Mesenchymal stem cell (in vitro differentiated cells and primary cell): ENCODE measurements at regions not wholly inside any gene's neighbourhood (a gene's known extent, or its start where the extent isn't known, plus 50 kb on each side); places are given as distances from the start of the nearest gene placed in this dataset.
A peak's percentile ranks its signal among the peaks of the same experiment; 100 is the strongest.

Experiments used
- DNase-seq: peaks from one replicate; pipeline ENCODE4 v3.0.0-alpha.2; 2013
- H2AFZ ChIP-seq: one replicate; pipeline ENCODE4 v1.6.1; 2013; ENCODE audit warnings: low read depth, mild to moderate bottlenecking, control low read depth, inconsistent platforms, low read length, moderate library complexity
- H2AK5ac ChIP-seq: 2 replicates; pipeline ENCODE4 v1.6.1; 2013; ENCODE audit warnings: low read length, moderate library complexity, mild to moderate bottlenecking, inconsistent platforms; ENCODE audit not compliant: severe bottlenecking
- H2BK120ac ChIP-seq: one replicate; pipeline ENCODE4 v1.6.1; 2013; ENCODE audit warnings: low read depth, mild to moderate bottlenecking, inconsistent platforms, low read length, moderate library complexity
- H2BK12ac ChIP-seq, 2 experiments: one replicate each; pipeline ENCODE4 v1.6.1; 2013; ENCODE audit warnings: inconsistent platforms in 2 of 2, low read length in 2 of 2, mild to moderate bottlenecking in 2 of 2, moderate library complexity in 2 of 2, control low read depth in 1 of 2
- H2BK15ac ChIP-seq: one replicate; pipeline ENCODE4 v1.6.1; 2013; ENCODE audit warnings: mild to moderate bottlenecking, low read depth, inconsistent platforms; ENCODE audit not compliant: poor library complexity, severe bottlenecking
- H2BK5ac ChIP-seq: 2 replicates; pipeline ENCODE4 v1.6.1; 2013; ENCODE audit warnings: low read depth, mild to moderate bottlenecking, low read length, control low read depth, inconsistent platforms; ENCODE audit not compliant: poor library complexity, severe bottlenecking
- H3K14ac ChIP-seq, 2 experiments: one replicate each; pipeline ENCODE4 v1.6.1; 2013; ENCODE audit warnings: inconsistent platforms in 2 of 2, low read length in 2 of 2, control low read depth in 1 of 2, mild to moderate bottlenecking in 1 of 2, moderate library complexity in 1 of 2
- H3K18ac ChIP-seq, 2 experiments: one replicate each; pipeline ENCODE4 v1.6.1; 2013; ENCODE audit warnings: inconsistent platforms in 2 of 2, low read length in 2 of 2, control low read depth in 1 of 2, low read depth in 1 of 2, mild to moderate bottlenecking in 1 of 2
- H3K23ac ChIP-seq, 2 experiments: one replicate each; pipeline ENCODE4 v1.6.1; 2013; ENCODE audit warnings: inconsistent platforms in 2 of 2, low read length in 2 of 2, mild to moderate bottlenecking in 2 of 2, moderate library complexity in 2 of 2, control low read depth in 1 of 2
- H3K27ac ChIP-seq: 2 replicates; pipeline ENCODE4 v1.5.1; 2013; ENCODE audit warnings: mild to moderate bottlenecking, moderate library complexity, low read length, control low read depth, inconsistent platforms; ENCODE audit not compliant: poor library complexity, severe bottlenecking
- H3K27me3 ChIP-seq, 2 experiments: 2 replicates each; pipeline versions ENCODE4 v1.6.1 to v1.7.0; 2013; ENCODE audit warnings: low read length in 2 of 2, mild to moderate bottlenecking in 2 of 2, moderate library complexity in 2 of 2, control low read depth in 1 of 2, inconsistent platforms in 1 of 2; ENCODE audit not compliant: control insufficient read depth in 1 of 2, insufficient read depth in 1 of 2
- H3K36me3 ChIP-seq, 2 experiments: 2 replicates each; pipeline versions ENCODE4 v1.6.1 to v1.7.0; 2013; ENCODE audit warnings: low read length in 2 of 2, control low read depth in 1 of 2, inconsistent platforms in 1 of 2, low read depth in 1 of 2, mild to moderate bottlenecking in 1 of 2; ENCODE audit not compliant: insufficient read depth in 2 of 2, control insufficient read depth in 1 of 2
- H3K4ac ChIP-seq, 2 experiments: one replicate each; pipeline ENCODE4 v1.6.1; 2013; ENCODE audit warnings: inconsistent platforms in 2 of 2, low read length in 2 of 2, mild to moderate bottlenecking in 2 of 2, moderate library complexity in 2 of 2, control low read depth in 1 of 2, low read depth in 1 of 2
- H3K4me1 ChIP-seq: 2 replicates; pipeline ENCODE4 v1.6.1; 2013; ENCODE audit warnings: low read depth, low read length, control low read depth; ENCODE audit not compliant: control insufficient read depth, insufficient read depth
- H3K4me2 ChIP-seq: 2 replicates; pipeline ENCODE4 v1.6.1; 2013; ENCODE audit warnings: low read length, mild to moderate bottlenecking, inconsistent platforms; ENCODE audit not compliant: poor library complexity, severe bottlenecking
- H3K4me3 ChIP-seq, 2 experiments: 2 replicates each; pipeline versions ENCODE4 v1.5.1 to v1.7.0; 2013; ENCODE audit warnings: low read length in 2 of 2, mild to moderate bottlenecking in 2 of 2, control low read depth in 1 of 2, low read depth in 1 of 2; ENCODE audit not compliant: insufficient read depth in 1 of 2
- H3K79me1 ChIP-seq: replicated peaks from 2 replicates; pipeline ENCODE4 v1.6.1; 2013; ENCODE audit warnings: mild to moderate bottlenecking, control low read depth, low read length, inconsistent platforms; ENCODE audit not compliant: poor library complexity, severe bottlenecking
- H3K9ac ChIP-seq: 2 replicates; pipeline ENCODE4 v1.7.0; 2013; ENCODE audit warnings: mild to moderate bottlenecking, low read length, moderate library complexity
- H3K9me3 ChIP-seq: 2 replicates; pipeline ENCODE4 v1.7.0; 2013; ENCODE audit warnings: mild to moderate bottlenecking, low read length; ENCODE audit not compliant: control insufficient read depth
- H4K8ac ChIP-seq: one replicate; pipeline ENCODE4 v1.6.1; 2013; ENCODE audit warnings: inconsistent platforms, mild to moderate bottlenecking, low read length, moderate library complexity
- H4K91ac ChIP-seq: one replicate; pipeline ENCODE4 v1.6.1; 2013; ENCODE audit warnings: mild to moderate bottlenecking, low read length, inconsistent platforms
- WGBS: methylation state at CpG from one replicate; pipeline ENCODE4 v1.1.7; 2013; ENCODE audit warnings: mixed read lengths; 5-methylcytosine and 5-hydroxymethylcytosine counted together

- no peaks in the 10 kb centered on the region for H3K79me1 ChIP-seq
- H4K8ac ChIP-seq = no peak overlapping the region
- WGBS = 71% methylated on average over 6 of the region's 8 CpGs
Observed at GRCh38 chr11:29336727-29337575, 679.9 kb downstream of the KCNA4 start.

GRCh38 chr11:29334776-29335130 lies 682.1 kb downstream of the KCNA4 start:
- Histone ChIP-seq H3K4me1 (peaks cover 2% of the 10 kb centered on the region), H4K91ac (no peak overlapping the region), H3K9me3 (no peaks in the 10 kb centered on the region), H3K27me3 (peaks cover 0 to 4% of the 10 kb centered on the region in 2 experiments), H2BK15ac (no peak overlapping the region), H2AK5ac (no peak overlapping the region), H3K4ac (no peak overlapping the region), H3K14ac (no peak overlapping the region), H2BK12ac (no peak overlapping the region), H3K9ac (no peak overlapping the region), H3K79me1 (no peaks in the 10 kb centered on the region), H3K23ac (no peak overlapping the region), H2AFZ (no peak overlapping the region), H4K8ac (no peak overlapping the region), H3K4me3 (no peak overlapping the region), H3K36me3 (no peaks in the 10 kb centered on the region), H3K27ac (no peak overlapping the region), H3K4me2 (no peak overlapping the region), H2BK5ac (no peak overlapping the region), H2BK120ac (peak overlapping the region; percentile 19), H3K18ac (no peak overlapping the region)
- 55% methylated on average over 1 of the region's 1 CpG for WGBS
- DNase-seq = peak; percentile 61

More at GRCh38 chr11:29336727-29337575, 679.9 kb downstream of the KCNA4 start:
- peaks cover 2% of the 10 kb centered on the region for H3K4me1 ChIP-seq
- no peak overlapping the region for H2BK15ac ChIP-seq
- no peak overlapping the region for H3K4me2 ChIP-seq
- H3K4ac ChIP-seq = no peak overlapping the region
- H3K27me3 ChIP-seq = peaks cover 0 to 4% of the 10 kb centered on the region in 2 experiments
- no peak overlapping the region for H2BK120ac ChIP-seq
- no peak overlapping the region for H3K4me3 ChIP-seq
- no peaks in the 10 kb centered on the region for H3K9me3 ChIP-seq
- no peaks in the 10 kb centered on the region for H3K36me3 ChIP-seq
- DNase-seq = no peak
- no peak overlapping the region for H3K14ac ChIP-seq
- H4K91ac ChIP-seq = no peak overlapping the region
- no peak overlapping the region for H3K9ac ChIP-seq
- no peak overlapping the region for H2BK5ac ChIP-seq
- no peak overlapping the region for H3K18ac ChIP-seq
- H2AK5ac ChIP-seq = no peak overlapping the region
- H2BK12ac ChIP-seq = no peak overlapping the region
- H3K27ac ChIP-seq = no peak overlapping the region
- H3K23ac ChIP-seq = no peak overlapping the region
- H2AFZ ChIP-seq = no peak overlapping the region

- H3K79me1 ChIP-seq = no peaks in the 10 kb centered on the region
- H4K91ac ChIP-seq = no peak overlapping the region
- H3K14ac ChIP-seq = no peak overlapping the region
- no peaks in the 10 kb centered on the region for H3K36me3 ChIP-seq
- no peak overlapping the region for H3K4ac ChIP-seq
- H4K8ac ChIP-seq = no peak overlapping the region
- 33% methylated on average over 2 of the region's 5 CpGs for WGBS
- H2AK5ac ChIP-seq = no peak overlapping the region
- peak overlapping the region; percentile 61 for H2BK120ac ChIP-seq
- peaks cover 2% of the 10 kb centered on the region for H3K4me1 ChIP-seq
- peak overlapping the region; percentile 52 for H2BK15ac ChIP-seq
- H3K9ac ChIP-seq = peak overlapping the region; percentile 33
- H3K4me3 ChIP-seq = no peak overlapping the region
- peaks cover 0 to 4% of the 10 kb centered on the region in 2 experiments for H3K27me3 ChIP-seq
- peak; percentile 79 for DNase-seq
- H3K18ac ChIP-seq = no peak overlapping the region
- H2AFZ ChIP-seq = no peak overlapping the region
- H2BK5ac ChIP-seq = peak overlapping the region; percentile 31
- peak overlapping the region; percentile 61 for H3K27ac ChIP-seq
- H3K9me3 ChIP-seq = no peaks in the 10 kb centered on the region
- H3K4me2 ChIP-seq = peak overlapping the region; percentile 53
- no peak overlapping the region for H3K23ac ChIP-seq
- H2BK12ac ChIP-seq = no peak overlapping the region
Observed at GRCh38 chr11:29333993-29334775, 682.6 kb downstream of the KCNA4 start.

GRCh38 chr11:29331451-29332010 lies 685.3 kb downstream of the KCNA4 start:
- no peak overlapping the region for H3K4me3 ChIP-seq
- no peak overlapping the region for H2AK5ac ChIP-seq
- no peaks in the 10 kb centered on the region for H3K36me3 ChIP-seq
- no peak overlapping the region for H2BK12ac ChIP-seq
- H3K18ac ChIP-seq = no peak overlapping the region
- no peak overlapping the region for H3K9ac ChIP-seq
- no peaks in the 10 kb centered on the region for H3K27me3 ChIP-seq
- H3K27ac ChIP-seq = no peak overlapping the region
- WGBS = no CpG with 5 or more reads among the region's 3 CpGs
- no peak for DNase-seq
- no peak overlapping the region for H3K14ac ChIP-seq
- no peak overlapping the region for H4K8ac ChIP-seq
- peaks cover 2% of the 10 kb centered on the region for H3K4me1 ChIP-seq
- no peak overlapping the region for H3K4me2 ChIP-seq
- no peak overlapping the region for H3K23ac ChIP-seq
- H3K4ac ChIP-seq = no peak overlapping the region
- H2BK15ac ChIP-seq = no peak overlapping the region
- no peaks in the 10 kb centered on the region for H3K79me1 ChIP-seq
- H2BK5ac ChIP-seq = no peak overlapping the region
- no peaks in the 10 kb centered on the region for H3K9me3 ChIP-seq
- no peak overlapping the region for H2BK120ac ChIP-seq
- no peak overlapping the region for H4K91ac ChIP-seq
- no peak overlapping the region for H2AFZ ChIP-seq
